GM12874 (cell line): ENCODE measurements at regions not wholly inside any gene's neighbourhood (a gene's known extent, or its start where the extent isn't known, plus 50 kb on each side); places are given as distances from the start of the nearest gene placed in this dataset.

Source experiments
- CTCF ChIP-seq: IDR thresholded peaks from 2 replicates; pipeline ENCODE4 v1.5.1; 2011; ENCODE audit warnings: low read depth, mild to moderate bottlenecking, control low read depth, low read length, moderate library complexity; ENCODE audit not compliant: insufficient read depth

GRCh38 chr7:156456503-156457115 is 184.0 kb upstream of the RNF32 start:
- TF ChIP-seq CTCF, result no peak

GRCh38 chr7:156456032-156456431 is 184.5 kb upstream of the RNF32 start:
- TF ChIP-seq CTCF, result no peak

GRCh38 chr7:156450473-156450872 is 190.1 kb upstream of the RNF32 start:
- no peak for TF ChIP-seq CTCF

- TF ChIP-seq CTCF, result no peak
Observed at GRCh38 chr7:156448918-156449317, 191.7 kb upstream of the RNF32 start.

GRCh38 chr7:156446990-156447389 is 193.6 kb upstream of the RNF32 start:
- no peak for TF ChIP-seq CTCF

GRCh38 chr7:156445997-156446761 is 194.4 kb upstream of the RNF32 start:
- no peak for TF ChIP-seq CTCF

GRCh38 chr7:156442516-156442915 is 198.1 kb upstream of the RNF32 start:
- no peak for TF ChIP-seq CTCF
